Brain microvascular endothelial cell (primary cell): ENCODE measurements at regions not wholly inside any gene's neighbourhood (a gene's known extent, or its start where the extent isn't known, plus 50 kb on each side); places are given as distances from the start of the nearest gene placed in this dataset.
A peak's percentile ranks its signal among the peaks of the same experiment; 100 is the strongest.

Source experiments
- DNase-seq: peaks from one replicate; pipeline ENCODE4 v3.0.0-alpha.2; 2020
- H3K27ac ChIP-seq: fragments of 250-450 bp; sonication (Bioruptor Pico); 2 replicates; pipeline ENCODE4 v1.5.1; 2020; ENCODE audit warnings: mild to moderate bottlenecking, moderate library complexity
- H3K27me3 ChIP-seq: fragments of 250-450 bp; sonication (Bioruptor Pico); replicated peaks from 2 replicates; pipeline ENCODE4 v1.5.1; 2020; ENCODE audit warnings: mild to moderate bottlenecking
- H3K36me3 ChIP-seq: fragments of 250-450 bp; sonication (Bioruptor Pico); replicated peaks from 2 replicates; pipeline ENCODE4 v1.5.1; 2020; ENCODE audit warnings: mild to moderate bottlenecking
- H3K4me3 ChIP-seq: 2 replicates; pipeline ENCODE4 v1.5.1; 2011; ENCODE audit warnings: low read depth, mild to moderate bottlenecking, control low read depth, low read length, moderate library complexity
- in situ Hi-C: cut with HindIII; loops from 2 replicates; pipeline ENCODE4 v1.10.0; 2017; ENCODE audit warnings: low sequenced_read_pairs, low pct_ligation_motif_present
- TF ChIP-seq, protein P1 (sequence below): IDR thresholded peaks from 2 replicates; pipeline ENCODE4 v1.5.1; 2011; ENCODE audit warnings: low read depth, mild to moderate bottlenecking, moderate library complexity, low read length, control low read depth, inconsistent platforms; ENCODE audit errors: missing control alignments

GRCh38 chr10:35803046-35803445 is 160.9 kb upstream of the FZD8 start:
- Histone ChIP-seq H3K27me3 (no peaks in the 10 kb centered on the region), H3K27ac (no peak overlapping the region), H3K4me3 (no peak overlapping the region), H3K36me3 (no peaks in the 10 kb centered on the region)
- in situ Hi-C loops = no loop called here
- TF ChIP-seq, protein P1, sequence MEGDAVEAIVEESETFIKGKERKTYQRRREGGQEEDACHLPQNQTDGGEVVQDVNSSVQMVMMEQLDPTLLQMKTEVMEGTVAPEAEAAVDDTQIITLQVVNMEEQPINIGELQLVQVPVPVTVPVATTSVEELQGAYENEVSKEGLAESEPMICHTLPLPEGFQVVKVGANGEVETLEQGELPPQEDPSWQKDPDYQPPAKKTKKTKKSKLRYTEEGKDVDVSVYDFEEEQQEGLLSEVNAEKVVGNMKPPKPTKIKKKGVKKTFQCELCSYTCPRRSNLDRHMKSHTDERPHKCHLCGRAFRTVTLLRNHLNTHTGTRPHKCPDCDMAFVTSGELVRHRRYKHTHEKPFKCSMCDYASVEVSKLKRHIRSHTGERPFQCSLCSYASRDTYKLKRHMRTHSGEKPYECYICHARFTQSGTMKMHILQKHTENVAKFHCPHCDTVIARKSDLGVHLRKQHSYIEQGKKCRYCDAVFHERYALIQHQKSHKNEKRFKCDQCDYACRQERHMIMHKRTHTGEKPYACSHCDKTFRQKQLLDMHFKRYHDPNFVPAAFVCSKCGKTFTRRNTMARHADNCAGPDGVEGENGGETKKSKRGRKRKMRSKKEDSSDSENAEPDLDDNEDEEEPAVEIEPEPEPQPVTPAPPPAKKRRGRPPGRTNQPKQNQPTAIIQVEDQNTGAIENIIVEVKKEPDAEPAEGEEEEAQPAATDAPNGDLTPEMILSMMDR = no peak
- DNase-seq = peak; percentile 5

- H3K27me3 ChIP-seq = no peaks in the 10 kb centered on the region
- H3K27ac ChIP-seq = peak overlapping the region; percentile 40
- no peaks in the 10 kb centered on the region for H3K36me3 ChIP-seq
- TF ChIP-seq, protein P1 = no peak
- DNase-seq = peak; percentile 74
- in situ Hi-C loops = no loop called here
- no peak overlapping the region for H3K4me3 ChIP-seq
Measured at GRCh38 chr10:35797187-35797586, 155.1 kb upstream of the FZD8 start.

GRCh38 chr10:35795131-35795824 is 153.2 kb upstream of the FZD8 start:
- no peak overlapping the region for H3K4me3 ChIP-seq
- DNase-seq = peak; percentile 36
- TF ChIP-seq, protein P1 = no peak
- in situ Hi-C loops = no loop called here
- no peaks in the 10 kb centered on the region for H3K27me3 ChIP-seq
- H3K27ac ChIP-seq = no peak overlapping the region
- no peaks in the 10 kb centered on the region for H3K36me3 ChIP-seq

DNA sequence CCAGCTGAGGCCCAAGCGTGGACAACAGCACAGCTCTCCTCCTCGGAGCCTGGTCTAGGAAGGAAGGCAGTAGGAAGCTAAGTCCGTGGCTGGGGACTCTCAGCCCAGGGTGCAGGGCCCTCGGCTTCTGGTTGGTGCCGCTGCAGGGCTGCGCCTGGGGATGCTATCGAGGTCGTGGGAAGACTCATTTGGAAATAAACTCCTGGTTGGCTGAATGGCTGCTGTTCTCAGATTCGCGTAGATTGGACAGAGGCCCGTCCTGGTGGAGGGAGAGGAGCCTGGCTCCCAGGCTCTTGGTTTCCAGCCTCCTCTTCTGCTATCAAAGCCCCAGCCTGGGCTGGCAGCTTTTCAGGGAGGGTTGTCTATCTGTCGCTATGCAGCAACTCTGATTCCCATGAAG is 152.6 kb upstream of the FZD8 start:
- TF ChIP-seq, protein P1 = no peak
- no peaks in the 10 kb centered on the region for H3K36me3 ChIP-seq
- peak; percentile 5 for DNase-seq
- H3K4me3 ChIP-seq = no peak overlapping the region
- no peak overlapping the region for H3K27ac ChIP-seq
- H3K27me3 ChIP-seq = no peaks in the 10 kb centered on the region
- in situ Hi-C loops = no loop called here

DNA sequence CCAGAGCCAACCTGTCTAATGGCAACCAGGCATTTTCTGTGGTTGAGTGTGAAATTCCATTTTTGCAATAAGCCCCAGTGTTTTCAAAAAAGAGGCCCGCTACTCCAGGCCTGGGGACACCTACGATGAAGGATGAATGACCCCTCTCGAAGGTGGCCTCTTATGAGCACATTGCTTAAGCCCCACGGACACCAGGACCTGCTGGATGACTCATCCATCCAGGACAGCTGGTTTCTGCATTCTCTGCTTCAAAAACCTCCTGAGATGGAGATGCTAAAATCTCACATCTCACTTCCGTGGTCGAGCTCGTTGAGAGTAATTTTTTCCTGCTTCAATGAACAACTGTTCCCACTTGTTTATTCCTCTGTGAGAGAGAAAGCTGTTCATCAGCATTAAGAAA is 150.2 kb upstream of the FZD8 start:
- Histone ChIP-seq H3K36me3 (no peaks in the 10 kb centered on the region), H3K4me3 (no peak overlapping the region), H3K27me3 (no peaks in the 10 kb centered on the region), H3K27ac (no peak overlapping the region)
- in situ Hi-C loops = no loop called here
- TF ChIP-seq, protein P1 = no peak
- DNase-seq = no peak

DNA sequence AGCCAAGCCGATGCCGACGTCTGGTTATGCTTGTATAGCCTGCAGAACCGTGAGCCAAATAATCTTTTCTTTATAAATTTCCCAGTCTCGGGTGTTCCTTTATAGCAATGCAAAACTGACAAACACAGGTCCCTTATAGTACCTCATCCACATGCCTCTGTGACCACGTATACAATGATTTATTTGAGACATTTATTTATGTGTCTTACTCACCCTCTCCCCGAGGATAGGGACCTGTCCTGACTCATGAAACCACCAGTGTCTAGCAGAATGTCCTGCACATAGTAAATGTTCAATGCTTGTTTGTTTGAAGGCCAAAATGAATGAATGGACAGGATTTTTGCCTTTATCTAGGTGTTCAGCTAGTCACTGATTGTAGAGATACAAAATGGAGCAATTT is 147.9 kb upstream of the FZD8 start:
- DNase-seq = peak; percentile 46
- TF ChIP-seq, protein P1 = no peak
- H3K36me3 ChIP-seq = no peaks in the 10 kb centered on the region
- H3K27ac ChIP-seq = no peak overlapping the region
- no peaks in the 10 kb centered on the region for H3K27me3 ChIP-seq
- no peak overlapping the region for H3K4me3 ChIP-seq
- in situ Hi-C loops = no loop called here
